ENCODE measurements at regions not wholly inside any gene's neighbourhood (a gene's known extent, or its start where the extent isn't known, plus 50 kb on each side); places are given as distances from the start of the nearest gene placed in this dataset.

GRCh38 chrX:134738445-134738844 is 58.6 kb downstream of the PABIR2 start:
- TF ChIP-seq CSDC2 (CRISPR knock-in tag; IDR thresholded peaks at IDR 0.05) (no peak), GLIS3 (CRISPR knock-in tag; IDR thresholded peaks at IDR 0.05) (no peak), ZFP3 (CRISPR knock-in tag; IDR thresholded peaks at IDR 0.05) (no peak), ESRRG (CRISPR knock-in tag; IDR thresholded peaks at IDR 0.05) (no peak), BACH2 (CRISPR knock-in tag; IDR thresholded peaks at IDR 0.05; ENCODE audit: borderline replicate concordance) (no peak), RARB (CRISPR knock-in tag; IDR thresholded peaks at IDR 0.05) (no peak), ISL1 (CRISPR knock-in tag; IDR thresholded peaks at IDR 0.05) (no peak), TSHZ2 (CRISPR knock-in tag; IDR thresholded peaks at IDR 0.05) (no peak), ARNTL (CRISPR knock-in tag; IDR thresholded peaks at IDR 0.05; ENCODE audit: borderline replicate concordance, low read depth) (no peak), TOX (CRISPR knock-in tag; IDR thresholded peaks at IDR 0.05; ENCODE audit: borderline replicate concordance) (no peak), ZFP30 (CRISPR knock-in tag; IDR thresholded peaks at IDR 0.05) (no peak), OSR1 (CRISPR knock-in tag; IDR thresholded peaks at IDR 0.05) (no peak), CREB5 (CRISPR knock-in tag; IDR thresholded peaks at IDR 0.05; ENCODE audit: low read depth) (no peak), CSRNP3 (CRISPR knock-in tag; IDR thresholded peaks at IDR 0.05) (no peak), SNAI2 (CRISPR knock-in tag; IDR thresholded peaks at IDR 0.05) (no peak), PPARA (CRISPR knock-in tag; IDR thresholded peaks at IDR 0.05; ENCODE audit: borderline replicate concordance) (no peak), TCF4 (CRISPR knock-in tag; IDR thresholded peaks at IDR 0.05; ENCODE audit: borderline replicate concordance) (no peak), PATZ1 (CRISPR knock-in tag; IDR thresholded peaks at IDR 0.05; ENCODE audit: borderline replicate concordance) (no peak), ZNF70 (CRISPR knock-in tag; IDR thresholded peaks at IDR 0.05) (no peak), POU6F1 (CRISPR knock-in tag; IDR thresholded peaks at IDR 0.05; ENCODE audit: borderline replicate concordance, low read depth) (no peak)
- no peak for ATAC-seq

- no peak for ATAC-seq
- TF ChIP-seq GLIS3 (CRISPR knock-in tag; IDR thresholded peaks at IDR 0.05): no peak
- no peak for TF ChIP-seq POU6F1 (CRISPR knock-in tag; IDR thresholded peaks at IDR 0.05; ENCODE audit: borderline replicate concordance, low read depth)
- TF ChIP-seq CREB5 (CRISPR knock-in tag; IDR thresholded peaks at IDR 0.05; ENCODE audit: low read depth): no peak
- TF ChIP-seq ZFP3 (CRISPR knock-in tag; IDR thresholded peaks at IDR 0.05): no peak
- no peak for TF ChIP-seq ZNF8 (CRISPR knock-in tag; IDR thresholded peaks at IDR 0.05)
- no peak for TF ChIP-seq PATZ1 (CRISPR knock-in tag; IDR thresholded peaks at IDR 0.05; ENCODE audit: borderline replicate concordance)
- no peak for TF ChIP-seq BACH2 (CRISPR knock-in tag; IDR thresholded peaks at IDR 0.05; ENCODE audit: borderline replicate concordance)
Observed at GRCh38 chrX:134737721-134738369, 59.2 kb downstream of the PABIR2 start.

Measured in SK-N-SH treated with all-trans-retinoic acid at 6 μM for 48 hours (cell line).